ENCODE measurements at regions not wholly inside any gene's neighbourhood (a gene's known extent, or its start where the extent isn't known, plus 50 kb on each side); places are given as distances from the start of the nearest gene placed in this dataset.

GRCh38 chr9:87137718-87138117 lies 190.4 kb upstream of the GAS1 start:
- TF ChIP-seq CTCF (optimal IDR thresholded peaks at IDR 0.05 in 1 of 3, IDR thresholded peaks at IDR 0.05 in 1 of 3, conservative IDR thresholded peaks at IDR 0.05 in 1 of 3; ENCODE audit: extremely low read depth in 1 of 3, insufficient read depth in 2 of 3, low read length in 3 of 3) (no peak), EZH2 (IDR thresholded peaks at IDR 0.05; ENCODE audit: low read length) (no peak)
